ENCODE measurements at regions not wholly inside any gene's neighbourhood (a gene's known extent, or its start where the extent isn't known, plus 50 kb on each side); places are given as distances from the start of the nearest gene placed in this dataset.

DNA sequence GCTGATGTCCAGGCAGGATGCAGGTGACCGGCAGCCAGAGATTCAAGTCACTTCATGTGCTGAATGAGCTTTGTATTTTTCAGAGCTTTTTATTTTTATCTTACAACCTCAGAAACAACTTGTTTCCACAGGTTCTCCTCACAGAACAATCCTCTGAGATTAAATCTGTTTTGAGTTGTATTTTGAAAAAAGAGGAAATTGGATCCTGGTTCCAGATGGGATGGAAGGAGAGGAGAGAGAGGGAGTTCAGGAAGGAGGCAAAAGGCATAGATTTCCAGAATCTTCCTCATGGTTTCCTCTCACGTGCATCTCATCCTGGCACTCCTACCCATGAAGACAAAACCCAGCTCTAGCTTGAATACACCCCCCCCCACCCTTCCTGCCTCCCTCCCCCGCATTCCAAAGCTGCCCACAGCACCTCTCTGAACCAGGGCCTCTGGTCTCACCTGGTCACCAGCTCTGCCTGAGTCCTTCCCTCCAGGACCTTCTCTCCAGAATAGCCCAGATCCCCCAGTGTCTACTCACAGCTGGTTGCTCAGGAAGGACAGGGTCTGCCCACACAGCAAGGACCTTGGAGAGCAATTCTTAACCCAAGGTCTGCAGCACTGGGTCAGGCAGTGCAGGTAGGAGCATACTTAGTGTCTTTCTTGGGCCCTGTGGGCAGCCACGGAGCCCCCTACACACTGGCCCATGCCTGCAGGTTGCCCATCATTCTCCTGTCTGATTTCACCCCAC lies 104.7 kb downstream of the ZFP36L2 start:
- no peak overlapping the region for H3K9ac ChIP-seq (ENCODE audit: insufficient read depth in 1 of 2, low read length in 2 of 2)
- no peak overlapping the region for H3K4me3 ChIP-seq
- H3K36me3 ChIP-seq (ENCODE audit: control insufficient read depth in 4 of 4, insufficient read depth in 4 of 4, low read length in 4 of 4): no peaks in the 10 kb centered on the region
- 80 to 89% methylated on average over 4 of the region's 4 CpGs for WGBS, 2 donors
- H3K9me3 ChIP-seq (ENCODE audit: control insufficient read depth in 4 of 4, insufficient read depth in 3 of 4, low read length in 3 of 4): peaks cover 0 to 4% (median 0%) of the 10 kb centered on the region in 4 donors
- DNase-seq (no peak), ATAC-seq (ENCODE audit: insufficient read depth, low FRiP score) (no peak)
- peaks cover 0 to 26% (median 3%) of the 10 kb centered on the region in 5 donors for H3K4me1 ChIP-seq (ENCODE audit: control insufficient read depth in 5 of 5, insufficient read depth in 5 of 5, low read length in 5 of 5)
- H3K27ac ChIP-seq (ENCODE audit: low read depth in 1 of 2, low read length in 1 of 2): no peak overlapping the region
- TF ChIP-seq, protein P1, sequence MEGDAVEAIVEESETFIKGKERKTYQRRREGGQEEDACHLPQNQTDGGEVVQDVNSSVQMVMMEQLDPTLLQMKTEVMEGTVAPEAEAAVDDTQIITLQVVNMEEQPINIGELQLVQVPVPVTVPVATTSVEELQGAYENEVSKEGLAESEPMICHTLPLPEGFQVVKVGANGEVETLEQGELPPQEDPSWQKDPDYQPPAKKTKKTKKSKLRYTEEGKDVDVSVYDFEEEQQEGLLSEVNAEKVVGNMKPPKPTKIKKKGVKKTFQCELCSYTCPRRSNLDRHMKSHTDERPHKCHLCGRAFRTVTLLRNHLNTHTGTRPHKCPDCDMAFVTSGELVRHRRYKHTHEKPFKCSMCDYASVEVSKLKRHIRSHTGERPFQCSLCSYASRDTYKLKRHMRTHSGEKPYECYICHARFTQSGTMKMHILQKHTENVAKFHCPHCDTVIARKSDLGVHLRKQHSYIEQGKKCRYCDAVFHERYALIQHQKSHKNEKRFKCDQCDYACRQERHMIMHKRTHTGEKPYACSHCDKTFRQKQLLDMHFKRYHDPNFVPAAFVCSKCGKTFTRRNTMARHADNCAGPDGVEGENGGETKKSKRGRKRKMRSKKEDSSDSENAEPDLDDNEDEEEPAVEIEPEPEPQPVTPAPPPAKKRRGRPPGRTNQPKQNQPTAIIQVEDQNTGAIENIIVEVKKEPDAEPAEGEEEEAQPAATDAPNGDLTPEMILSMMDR (IDR thresholded peaks at IDR 0.05; ENCODE audit: control extremely low read depth, extremely low read depth): no peak
- no peaks in the 10 kb centered on the region for H3K27me3 ChIP-seq (ENCODE audit: control insufficient read depth in 3 of 3, insufficient read depth in 3 of 3, low read length in 2 of 3)

DNA sequence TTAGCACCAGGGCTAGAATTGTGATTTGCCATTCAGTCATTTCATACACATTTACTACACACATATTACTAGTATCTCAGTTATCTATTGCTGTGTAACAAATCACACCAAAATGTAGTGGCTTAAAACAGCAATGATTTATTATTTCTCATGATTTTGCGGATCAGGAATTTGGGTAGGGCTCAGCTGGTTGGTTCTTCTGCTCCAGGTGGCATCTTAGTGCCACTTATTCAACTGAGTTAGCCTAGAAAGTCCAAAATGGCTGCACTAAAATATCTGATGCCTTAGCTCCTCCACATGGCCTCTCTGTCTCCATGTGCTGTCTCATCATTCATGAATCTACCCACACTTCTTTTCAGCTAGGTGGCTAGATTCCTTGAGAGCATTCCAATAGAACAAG lies 107.1 kb downstream of the ZFP36L2 start:
- Histone ChIP-seq H3K27ac (ENCODE audit: low read depth in 1 of 2, low read length in 1 of 2) (no peak overlapping the region), H3K27me3 (ENCODE audit: control insufficient read depth in 3 of 3, insufficient read depth in 3 of 3, low read length in 2 of 3) (no peaks in the 10 kb centered on the region), H3K4me3 (no peak overlapping the region), H3K9ac (ENCODE audit: insufficient read depth in 1 of 2, low read length in 2 of 2) (no peak overlapping the region), H3K9me3 (ENCODE audit: control insufficient read depth in 4 of 4, insufficient read depth in 3 of 4, low read length in 3 of 4) (peaks cover 0 to 4% (median 0%) of the 10 kb centered on the region in 4 donors), H3K4me1 (ENCODE audit: control insufficient read depth in 5 of 5, insufficient read depth in 5 of 5, low read length in 5 of 5) (peaks cover 0 to 18% (median 2%) of the 10 kb centered on the region in 5 donors), H3K36me3 (ENCODE audit: control insufficient read depth in 4 of 4, insufficient read depth in 4 of 4, low read length in 4 of 4) (no peaks in the 10 kb centered on the region)
- TF ChIP-seq, protein P1 (IDR thresholded peaks at IDR 0.05; ENCODE audit: control extremely low read depth, extremely low read depth): no peak
- no peak for ATAC-seq (ENCODE audit: insufficient read depth, low FRiP score)
- DNase-seq: no peak
- 100% methylated on average over 1 of the region's 1 CpG for WGBS, 2 donors

DNA sequence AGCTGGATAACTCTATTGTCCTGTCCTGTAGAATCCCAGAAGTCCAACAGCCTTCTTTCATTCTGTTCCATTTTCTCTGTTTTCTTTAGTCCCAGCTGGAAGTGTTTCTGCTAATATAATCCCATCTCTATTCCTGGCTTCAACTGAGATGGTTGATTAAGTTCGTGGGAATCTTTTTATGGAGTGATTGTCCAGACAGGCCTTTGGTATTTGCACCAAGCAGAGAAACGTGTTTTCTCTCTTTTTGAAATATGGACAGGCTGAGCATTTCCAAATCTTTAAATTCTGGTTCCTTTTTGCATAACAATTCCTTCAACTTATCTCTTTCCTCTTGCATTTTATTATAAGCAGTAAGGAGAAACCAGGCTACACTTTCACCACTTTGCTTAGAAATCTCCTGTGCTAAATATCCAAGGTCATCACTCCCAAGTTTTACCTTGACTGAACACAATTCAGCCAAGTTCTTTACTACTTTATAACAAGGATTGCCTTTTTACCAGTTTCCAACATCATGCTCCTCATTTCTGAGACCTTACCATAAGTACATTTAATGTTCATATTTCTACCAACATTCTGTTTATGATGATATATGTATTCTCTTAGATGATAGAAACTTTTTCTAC lies 108.8 kb downstream of the ZFP36L2 start:
- Histone ChIP-seq H3K27me3 (ENCODE audit: control insufficient read depth in 3 of 3, insufficient read depth in 3 of 3, low read length in 2 of 3) (no peaks in the 10 kb centered on the region), H3K9me3 (ENCODE audit: control insufficient read depth in 4 of 4, insufficient read depth in 3 of 4, low read length in 3 of 4) (peaks cover 0 to 4% (median 0%) of the 10 kb centered on the region in 4 donors), H3K27ac (ENCODE audit: low read depth in 1 of 2, low read length in 1 of 2) (no peak overlapping the region), H3K36me3 (ENCODE audit: control insufficient read depth in 4 of 4, insufficient read depth in 4 of 4, low read length in 4 of 4) (no peaks in the 10 kb centered on the region), H3K4me1 (ENCODE audit: control insufficient read depth in 5 of 5, insufficient read depth in 5 of 5, low read length in 5 of 5) (peaks cover 0 to 2% (median 0%) of the 10 kb centered on the region in 5 donors), H3K4me3 (no peak overlapping the region), H3K9ac (ENCODE audit: insufficient read depth in 1 of 2, low read length in 2 of 2) (no peak overlapping the region)
- 60 to 62% methylated on average over 2 of the region's 2 CpGs for WGBS, 2 donors
- no peak for DNase-seq
- no peak for ATAC-seq (ENCODE audit: insufficient read depth, low FRiP score)
- TF ChIP-seq, protein P1 (IDR thresholded peaks at IDR 0.05; ENCODE audit: control extremely low read depth, extremely low read depth): no peak
